ENCODE measurements at regions not wholly inside any gene's neighbourhood (a gene's known extent, or its start where the extent isn't known, plus 50 kb on each side); places are given as distances from the start of the nearest gene placed in this dataset.

DNA sequence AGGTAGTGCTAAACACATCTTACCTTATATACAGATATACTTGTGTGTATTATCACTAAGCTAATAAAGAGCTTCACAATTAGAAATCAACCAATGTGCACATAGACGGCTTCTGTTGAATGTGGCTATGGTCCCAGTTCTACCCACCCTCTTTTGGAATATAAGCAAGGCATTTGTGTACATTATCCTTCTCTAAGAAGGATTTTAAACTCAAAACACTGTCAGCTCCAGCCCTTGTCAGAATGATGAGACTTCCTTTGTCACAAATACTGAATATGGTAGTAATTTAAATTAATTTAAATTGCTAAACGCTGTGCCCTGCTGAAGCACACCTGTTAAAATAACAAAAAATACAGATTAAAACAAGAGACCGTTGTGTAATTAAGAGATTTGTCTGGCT, 107.9 kb upstream of the GRAMD2B start:
- TF ChIP-seq, protein P1, sequence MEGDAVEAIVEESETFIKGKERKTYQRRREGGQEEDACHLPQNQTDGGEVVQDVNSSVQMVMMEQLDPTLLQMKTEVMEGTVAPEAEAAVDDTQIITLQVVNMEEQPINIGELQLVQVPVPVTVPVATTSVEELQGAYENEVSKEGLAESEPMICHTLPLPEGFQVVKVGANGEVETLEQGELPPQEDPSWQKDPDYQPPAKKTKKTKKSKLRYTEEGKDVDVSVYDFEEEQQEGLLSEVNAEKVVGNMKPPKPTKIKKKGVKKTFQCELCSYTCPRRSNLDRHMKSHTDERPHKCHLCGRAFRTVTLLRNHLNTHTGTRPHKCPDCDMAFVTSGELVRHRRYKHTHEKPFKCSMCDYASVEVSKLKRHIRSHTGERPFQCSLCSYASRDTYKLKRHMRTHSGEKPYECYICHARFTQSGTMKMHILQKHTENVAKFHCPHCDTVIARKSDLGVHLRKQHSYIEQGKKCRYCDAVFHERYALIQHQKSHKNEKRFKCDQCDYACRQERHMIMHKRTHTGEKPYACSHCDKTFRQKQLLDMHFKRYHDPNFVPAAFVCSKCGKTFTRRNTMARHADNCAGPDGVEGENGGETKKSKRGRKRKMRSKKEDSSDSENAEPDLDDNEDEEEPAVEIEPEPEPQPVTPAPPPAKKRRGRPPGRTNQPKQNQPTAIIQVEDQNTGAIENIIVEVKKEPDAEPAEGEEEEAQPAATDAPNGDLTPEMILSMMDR (IDR thresholded peaks at IDR 0.05) = no peak
- no peak for TF ChIP-seq POLR2A (IDR thresholded peaks at IDR 0.05)

Measured in tibial nerve (tissue), 3 donors.